ENCODE measurements at regions not wholly inside any gene's neighbourhood (a gene's known extent, or its start where the extent isn't known, plus 50 kb on each side); places are given as distances from the start of the nearest gene placed in this dataset.

DNA sequence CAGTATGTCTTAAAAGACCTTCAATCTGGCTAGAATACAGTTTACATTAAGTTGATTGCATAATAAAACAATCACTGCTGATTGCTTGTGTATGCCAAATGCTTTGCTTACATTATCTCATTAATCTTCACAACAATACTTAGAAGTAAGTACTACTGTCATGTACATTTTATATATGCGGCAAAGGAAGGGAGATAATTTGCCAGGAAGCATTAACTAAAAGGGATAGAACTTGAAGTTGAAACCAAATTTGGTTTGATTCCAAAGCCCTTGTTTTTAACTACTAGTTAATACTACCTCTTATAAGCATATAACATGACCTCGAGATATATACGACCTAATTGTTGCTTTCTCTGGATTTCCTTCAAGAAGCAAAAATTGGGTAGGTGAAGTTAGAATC, 155.8 kb downstream of the NTMT2 start:
- Histone ChIP-seq H3K27me3 (ENCODE audit: control insufficient read depth in 3 of 3, insufficient read depth in 3 of 3, low read length in 3 of 3) (no peaks in the 10 kb centered on the region), H3K36me3 (ENCODE audit: control insufficient read depth in 3 of 3, insufficient read depth in 2 of 3, low read depth in 1 of 3, low read length in 3 of 3) (no peaks in the 10 kb centered on the region), H3K9me3 (ENCODE audit: control insufficient read depth in 2 of 2, insufficient read depth in 1 of 2, low read depth in 1 of 2, low read length in 1 of 2) (no peaks in the 10 kb centered on the region), H3K4me1 (ENCODE audit: control insufficient read depth in 3 of 3, insufficient read depth in 2 of 3, low read depth in 1 of 3, low read length in 2 of 3) (no peaks in the 10 kb centered on the region), H3K4me3 (ENCODE audit: low read depth in 1 of 3, low read length in 3 of 3) (no peak overlapping the region), H3K27ac (ENCODE audit: low read depth in 1 of 3, low read length in 2 of 3) (no peak overlapping the region)
- 69 to 76% (median 75%) methylated on average over 3 of the region's 3 CpGs for WGBS, 3 donors
- FAIRE-seq (no peak), DNase-seq (no peak)

DNA sequence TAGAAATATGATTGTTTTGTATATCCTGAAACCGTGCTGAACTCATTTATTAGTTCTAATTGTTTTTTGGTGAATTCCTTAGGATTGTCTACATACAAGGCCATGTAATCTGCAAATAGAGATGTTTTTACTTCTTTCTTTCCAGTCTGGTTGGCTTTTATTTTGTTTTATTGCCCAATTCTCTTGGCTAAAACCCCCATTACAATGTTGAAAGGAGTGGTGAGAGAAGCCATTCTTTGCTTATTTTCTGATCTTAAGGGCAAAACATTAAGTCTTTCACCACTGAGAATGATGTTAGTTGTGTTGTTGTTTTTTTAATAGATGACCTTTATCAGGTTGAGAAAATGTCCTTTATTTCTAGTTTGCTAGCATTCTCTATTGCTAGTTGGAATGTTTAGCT, 157.3 kb downstream of the NTMT2 start:
- Histone ChIP-seq H3K36me3 (ENCODE audit: control insufficient read depth in 3 of 3, insufficient read depth in 2 of 3, low read depth in 1 of 3, low read length in 3 of 3) (no peaks in the 10 kb centered on the region), H3K27ac (ENCODE audit: low read depth in 1 of 3, low read length in 2 of 3) (no peak overlapping the region), H3K4me3 (ENCODE audit: low read depth in 1 of 3, low read length in 3 of 3) (no peak overlapping the region), H3K27me3 (ENCODE audit: control insufficient read depth in 3 of 3, insufficient read depth in 3 of 3, low read length in 3 of 3) (no peaks in the 10 kb centered on the region), H3K4me1 (ENCODE audit: control insufficient read depth in 3 of 3, insufficient read depth in 2 of 3, low read depth in 1 of 3, low read length in 2 of 3) (no peaks in the 10 kb centered on the region), H3K9me3 (ENCODE audit: control insufficient read depth in 2 of 2, insufficient read depth in 1 of 2, low read depth in 1 of 2, low read length in 1 of 2) (no peaks in the 10 kb centered on the region)
- DNase-seq (no peak), FAIRE-seq (no peak)
- WGBS, 3 donors: 66 to 71% (median 69%) methylated on average over 1 of the region's 1 CpG

DNA sequence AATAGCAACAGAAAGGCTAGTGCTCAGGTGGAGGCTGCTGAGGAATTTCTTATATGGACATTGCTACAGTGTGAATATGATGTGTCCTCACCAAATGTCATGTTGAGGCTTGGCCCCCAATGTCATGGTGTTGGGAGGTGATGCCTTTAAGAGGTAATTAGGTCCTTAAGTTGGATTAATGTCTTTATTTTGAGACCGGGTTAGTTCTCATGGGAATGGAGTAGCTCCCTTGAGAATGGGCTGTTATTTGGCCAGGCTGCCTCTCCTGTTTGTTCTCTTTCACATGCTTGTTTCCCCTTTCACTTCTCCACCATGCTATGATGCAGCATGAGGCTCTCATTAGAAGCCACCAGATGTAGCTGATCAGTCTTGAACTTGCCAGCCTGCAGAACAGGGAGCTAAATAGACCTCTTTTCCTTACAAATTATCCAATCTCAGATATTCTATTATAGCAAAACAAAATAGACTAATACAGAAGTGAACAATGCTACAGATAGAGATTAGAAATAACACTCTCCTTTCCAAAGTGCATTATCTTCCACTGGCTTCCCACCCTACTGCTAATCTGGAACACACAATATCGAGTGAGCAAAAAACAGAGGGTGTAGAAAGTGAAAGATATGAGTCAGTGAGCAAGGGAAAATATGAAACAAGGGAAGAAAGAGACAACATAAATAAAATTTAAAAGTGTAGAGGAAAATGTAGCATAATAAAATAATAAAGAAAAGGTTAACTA, 160.2 kb downstream of the NTMT2 start:
- no peaks in the 10 kb centered on the region for H3K4me1 ChIP-seq (ENCODE audit: control insufficient read depth in 3 of 3, insufficient read depth in 2 of 3, low read depth in 1 of 3, low read length in 2 of 3)
- no peaks in the 10 kb centered on the region for H3K36me3 ChIP-seq (ENCODE audit: control insufficient read depth in 3 of 3, insufficient read depth in 2 of 3, low read depth in 1 of 3, low read length in 3 of 3)
- FAIRE-seq (no peak), DNase-seq (no peak)
- no peak overlapping the region for H3K4me3 ChIP-seq (ENCODE audit: low read depth in 1 of 3, low read length in 3 of 3)
- H3K9me3 ChIP-seq (ENCODE audit: control insufficient read depth in 2 of 2, insufficient read depth in 1 of 2, low read depth in 1 of 2, low read length in 1 of 2): no peaks in the 10 kb centered on the region
- H3K27me3 ChIP-seq (ENCODE audit: control insufficient read depth in 3 of 3, insufficient read depth in 3 of 3, low read length in 3 of 3): no peaks in the 10 kb centered on the region
- H3K27ac ChIP-seq (ENCODE audit: low read depth in 1 of 3, low read length in 2 of 3): no peak overlapping the region
- WGBS, 3 donors: 45 to 75% (median 58%) methylated on average over 2 of the region's 2 CpGs

DNA sequence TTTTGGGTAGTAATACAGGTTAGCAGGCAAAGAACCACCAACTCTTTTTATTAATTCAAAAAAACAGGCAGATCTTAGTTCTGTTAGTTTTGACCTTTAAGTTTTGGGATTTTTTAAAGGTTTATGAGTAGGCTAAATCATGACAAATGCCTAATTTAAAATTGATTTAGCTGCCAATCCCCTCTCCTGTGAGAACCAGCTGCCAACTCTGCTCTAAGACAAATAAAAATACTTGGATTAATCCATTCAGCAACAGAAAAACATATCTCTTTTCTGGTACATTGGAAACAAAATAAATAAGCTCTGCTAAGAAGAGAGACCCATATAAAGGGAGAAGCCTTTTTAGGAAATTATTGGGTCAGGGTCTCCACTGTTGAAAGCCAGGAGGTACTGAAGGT, 160.8 kb downstream of the NTMT2 start:
- H3K27ac ChIP-seq (ENCODE audit: low read depth in 1 of 3, low read length in 2 of 3): no peak overlapping the region
- DNase-seq (no peak), FAIRE-seq (no peak)
- H3K4me1 ChIP-seq (ENCODE audit: control insufficient read depth in 3 of 3, insufficient read depth in 2 of 3, low read depth in 1 of 3, low read length in 2 of 3): no peaks in the 10 kb centered on the region
- no peaks in the 10 kb centered on the region for H3K27me3 ChIP-seq (ENCODE audit: control insufficient read depth in 3 of 3, insufficient read depth in 3 of 3, low read length in 3 of 3)
- no peaks in the 10 kb centered on the region for H3K36me3 ChIP-seq (ENCODE audit: control insufficient read depth in 3 of 3, insufficient read depth in 2 of 3, low read depth in 1 of 3, low read length in 3 of 3)
- H3K9me3 ChIP-seq (ENCODE audit: control insufficient read depth in 2 of 2, insufficient read depth in 1 of 2, low read depth in 1 of 2, low read length in 1 of 2): no peaks in the 10 kb centered on the region
- H3K4me3 ChIP-seq (ENCODE audit: low read depth in 1 of 3, low read length in 3 of 3): no peak overlapping the region

DNA sequence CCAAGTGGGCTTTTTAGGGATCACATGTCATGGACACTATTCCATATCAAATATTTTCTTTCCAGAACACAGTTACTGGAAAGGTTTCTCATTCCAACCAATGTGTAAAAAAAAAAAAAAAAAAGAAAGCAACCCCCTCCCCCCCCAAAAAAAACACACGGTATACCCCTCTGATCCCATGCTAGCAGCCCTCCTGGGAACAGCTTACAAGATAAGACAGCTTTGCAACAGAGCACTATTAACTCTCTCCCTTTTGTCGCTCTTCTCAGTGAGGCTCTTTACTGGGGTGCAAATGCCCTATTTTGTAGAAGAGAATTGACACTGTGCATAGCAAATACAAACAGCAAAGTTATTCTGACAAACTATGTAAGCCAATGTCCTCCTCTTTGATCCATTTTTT, 161.2 kb downstream of the NTMT2 start:
- DNase-seq: no peak
- no peak overlapping the region for H3K27ac ChIP-seq (ENCODE audit: low read depth in 1 of 3, low read length in 2 of 3)
- no peak overlapping the region for H3K4me3 ChIP-seq (ENCODE audit: low read depth in 1 of 3, low read length in 3 of 3)
- no peaks in the 10 kb centered on the region for H3K9me3 ChIP-seq (ENCODE audit: control insufficient read depth in 2 of 2, insufficient read depth in 1 of 2, low read depth in 1 of 2, low read length in 1 of 2)
- no peaks in the 10 kb centered on the region for H3K4me1 ChIP-seq (ENCODE audit: control insufficient read depth in 3 of 3, insufficient read depth in 2 of 3, low read depth in 1 of 3, low read length in 2 of 3)
- FAIRE-seq: no peak
- no peaks in the 10 kb centered on the region for H3K36me3 ChIP-seq (ENCODE audit: control insufficient read depth in 3 of 3, insufficient read depth in 2 of 3, low read depth in 1 of 3, low read length in 3 of 3)
- H3K27me3 ChIP-seq (ENCODE audit: control insufficient read depth in 3 of 3, insufficient read depth in 3 of 3, low read length in 3 of 3): no peaks in the 10 kb centered on the region
- WGBS, 3 donors: 45 to 59% (median 49%) methylated on average over 2 of the region's 2 CpGs

DNA sequence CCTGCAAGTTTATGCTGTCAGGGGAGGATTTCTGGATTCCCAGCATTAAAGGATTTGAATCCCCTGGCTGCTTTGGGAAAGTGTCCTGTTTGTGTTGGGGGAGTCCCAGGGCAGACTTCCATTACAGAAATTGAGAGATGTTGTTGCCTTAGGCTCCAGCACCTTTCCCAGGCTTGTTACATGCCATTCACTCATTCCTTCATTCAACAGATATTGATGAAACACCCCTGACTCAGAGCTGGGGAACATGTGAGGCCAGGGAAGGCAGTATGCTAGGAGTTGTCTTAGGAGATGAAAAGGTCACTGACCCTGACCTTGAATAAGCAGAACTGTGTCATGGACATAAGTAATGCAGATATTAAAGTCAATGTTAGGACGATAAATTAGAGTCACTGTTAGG, 161.7 kb downstream of the NTMT2 start:
- WGBS, 3 donors: 67 to 84% (median 68%) methylated on average over 1 of the region's 1 CpG

DNA sequence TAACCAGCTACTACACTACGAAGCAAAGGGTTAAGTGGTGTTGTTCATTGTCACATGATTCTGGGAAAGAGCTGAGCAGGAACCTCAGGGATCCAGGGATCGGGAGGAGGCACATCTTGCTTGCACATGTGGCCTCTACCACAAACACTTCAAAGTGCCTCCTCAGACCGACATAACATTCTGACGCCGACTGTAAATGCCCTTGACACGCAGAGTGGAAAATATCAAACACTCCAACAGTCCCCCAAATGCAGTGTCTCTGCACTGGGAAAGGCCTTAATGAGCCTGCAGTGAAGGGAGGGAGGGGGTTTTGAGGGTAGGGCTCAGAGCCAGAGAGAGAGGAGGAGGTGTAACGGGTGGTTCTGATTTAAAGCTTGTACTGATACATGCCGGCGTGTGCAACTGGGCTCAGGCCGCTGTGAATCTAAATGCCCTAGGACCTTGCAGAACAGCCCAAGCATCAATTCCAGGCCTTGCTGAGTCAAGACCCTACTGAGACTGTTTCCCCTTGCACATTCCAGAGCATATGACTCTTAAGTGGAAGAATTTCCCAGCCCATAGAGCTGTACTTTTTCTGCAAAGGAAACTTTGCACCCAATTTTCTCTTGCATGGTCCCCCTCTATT, 163.7 kb downstream of the NTMT2 start:
- no peak for FAIRE-seq
- DNase-seq: peak in 1 of 2 donors; percentile 6
- H3K27me3 ChIP-seq (ENCODE audit: control insufficient read depth in 3 of 3, insufficient read depth in 3 of 3, low read length in 3 of 3): no peaks in the 10 kb centered on the region

More for the DNA sequence above, 161.7 kb downstream of the NTMT2 start:
- no peak overlapping the region for H3K4me3 ChIP-seq (ENCODE audit: low read depth in 1 of 3, low read length in 3 of 3)
- DNase-seq: no peak
- H3K9me3 ChIP-seq (ENCODE audit: control insufficient read depth in 2 of 2, insufficient read depth in 1 of 2, low read depth in 1 of 2, low read length in 1 of 2): no peaks in the 10 kb centered on the region
- no peaks in the 10 kb centered on the region for H3K36me3 ChIP-seq (ENCODE audit: control insufficient read depth in 3 of 3, insufficient read depth in 2 of 3, low read depth in 1 of 3, low read length in 3 of 3)
- H3K27ac ChIP-seq (ENCODE audit: low read depth in 1 of 3, low read length in 2 of 3): no peak overlapping the region
- no peaks in the 10 kb centered on the region for H3K4me1 ChIP-seq (ENCODE audit: control insufficient read depth in 3 of 3, insufficient read depth in 2 of 3, low read depth in 1 of 3, low read length in 2 of 3)
- no peak for FAIRE-seq
- no peaks in the 10 kb centered on the region for H3K27me3 ChIP-seq (ENCODE audit: control insufficient read depth in 3 of 3, insufficient read depth in 3 of 3, low read length in 3 of 3)

DNA sequence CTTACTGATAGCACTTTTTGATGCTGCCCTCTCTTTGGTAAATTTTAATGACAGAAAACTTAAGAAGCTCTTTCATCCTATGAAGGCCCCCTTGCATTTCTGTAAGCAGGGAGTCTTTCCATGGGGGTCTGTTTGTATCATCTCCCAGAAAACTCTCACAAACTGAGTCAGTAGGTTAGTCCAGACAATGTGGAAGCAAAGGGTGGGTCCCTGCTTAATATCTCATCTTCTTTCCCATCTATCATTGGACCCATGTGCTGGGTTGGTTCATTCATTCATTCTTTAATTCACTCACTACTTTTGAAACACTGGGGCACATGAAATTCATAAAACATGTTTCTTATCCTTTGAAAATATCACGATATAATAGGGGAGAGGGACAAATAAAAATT, 164.3 kb downstream of the NTMT2 start:
- Histone ChIP-seq H3K27me3 (ENCODE audit: control insufficient read depth in 3 of 3, insufficient read depth in 3 of 3, low read length in 3 of 3) (no peaks in the 10 kb centered on the region), H3K27ac (ENCODE audit: low read depth in 1 of 3, low read length in 2 of 3) (no peak overlapping the region), H3K36me3 (ENCODE audit: control insufficient read depth in 3 of 3, insufficient read depth in 2 of 3, low read depth in 1 of 3, low read length in 3 of 3) (no peaks in the 10 kb centered on the region), H3K4me3 (ENCODE audit: low read depth in 1 of 3, low read length in 3 of 3) (no peak overlapping the region), H3K4me1 (ENCODE audit: control insufficient read depth in 3 of 3, insufficient read depth in 2 of 3, low read depth in 1 of 3, low read length in 2 of 3) (no peaks in the 10 kb centered on the region), H3K9me3 (ENCODE audit: control insufficient read depth in 2 of 2, insufficient read depth in 1 of 2, low read depth in 1 of 2, low read length in 1 of 2) (no peaks in the 10 kb centered on the region)
- WGBS, 3 donors: 75 to 89% (median 84%) methylated on average over 1 of the region's 1 CpG
- DNase-seq (no peak), FAIRE-seq (no peak)

More for the DNA sequence above, 163.7 kb downstream of the NTMT2 start:
- no peaks in the 10 kb centered on the region for H3K9me3 ChIP-seq (ENCODE audit: control insufficient read depth in 2 of 2, insufficient read depth in 1 of 2, low read depth in 1 of 2, low read length in 1 of 2)
- WGBS, 3 donors: 64 to 81% (median 81%) methylated on average over 10 of the region's 10 CpGs
- no peak overlapping the region for H3K27ac ChIP-seq (ENCODE audit: low read depth in 1 of 3, low read length in 2 of 3)
- H3K4me3 ChIP-seq (ENCODE audit: low read depth in 1 of 3, low read length in 3 of 3): no peak overlapping the region
- no peaks in the 10 kb centered on the region for H3K36me3 ChIP-seq (ENCODE audit: control insufficient read depth in 3 of 3, insufficient read depth in 2 of 3, low read depth in 1 of 3, low read length in 3 of 3)
- H3K4me1 ChIP-seq (ENCODE audit: control insufficient read depth in 3 of 3, insufficient read depth in 2 of 3, low read depth in 1 of 3, low read length in 2 of 3): no peaks in the 10 kb centered on the region

DNA sequence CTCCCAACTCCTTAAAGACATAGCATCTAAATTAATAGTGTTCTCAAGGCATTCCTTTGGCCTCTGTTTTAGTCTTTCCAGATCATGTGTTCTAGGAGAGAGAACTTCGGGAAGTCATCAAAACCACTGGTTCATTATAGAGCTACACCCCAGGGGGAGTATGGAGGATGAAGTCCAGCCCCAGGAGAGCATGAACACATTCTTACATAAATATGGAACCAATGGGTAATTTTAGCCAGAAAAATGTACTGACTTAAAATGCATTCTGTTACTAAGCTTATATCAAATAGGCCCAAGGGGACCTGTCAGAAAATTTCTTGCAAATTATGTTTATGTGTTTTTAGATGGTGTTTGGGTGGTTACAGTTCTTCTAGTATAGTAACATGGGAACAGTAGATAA, 165.2 kb downstream of the NTMT2 start:
- H3K27me3 ChIP-seq (ENCODE audit: control insufficient read depth in 3 of 3, insufficient read depth in 3 of 3, low read length in 3 of 3): no peaks in the 10 kb centered on the region
- no peak overlapping the region for H3K27ac ChIP-seq (ENCODE audit: low read depth in 1 of 3, low read length in 2 of 3)
- no peak overlapping the region for H3K4me3 ChIP-seq (ENCODE audit: low read depth in 1 of 3, low read length in 3 of 3)
- WGBS, 3 donors: 57 to 77% (median 70%) methylated on average over 1 of the region's 1 CpG
- H3K4me1 ChIP-seq (ENCODE audit: control insufficient read depth in 3 of 3, insufficient read depth in 2 of 3, low read depth in 1 of 3, low read length in 2 of 3): no peaks in the 10 kb centered on the region
- no peaks in the 10 kb centered on the region for H3K9me3 ChIP-seq (ENCODE audit: control insufficient read depth in 2 of 2, insufficient read depth in 1 of 2, low read depth in 1 of 2, low read length in 1 of 2)
- no peaks in the 10 kb centered on the region for H3K36me3 ChIP-seq (ENCODE audit: control insufficient read depth in 3 of 3, insufficient read depth in 2 of 3, low read depth in 1 of 3, low read length in 3 of 3)
- FAIRE-seq: no peak
- DNase-seq: no peak

All from small intestine (tissue), 7 donors.